Small intestine (tissue), 7 donors: ENCODE measurements at regions not wholly inside any gene's neighbourhood (a gene's known extent, or its start where the extent isn't known, plus 50 kb on each side); places are given as distances from the start of the nearest gene placed in this dataset.

ENCODE experiments used
- DNase-seq, 2 donors: peaks; one replicate each; pipeline versions ENCODE4 v3.0.0 to v3.0.0-alpha.2; 2013
- FAIRE-seq: peaks from 2 replicates; lab custom pipeline; 2012; peaks lifted over from hg19 to GRCh38; lab: Jason Lieb, UNC
- H3K27ac ChIP-seq, 3 donors: one replicate each; pipeline ENCODE4 v1.5.1; 2013; ENCODE audit warnings: low read length in 2 of 3, mild to moderate bottlenecking in 2 of 3, control low read depth in 1 of 3, inconsistent platforms in 1 of 3, low read depth in 1 of 3, moderate library complexity in 1 of 3
- H3K27me3 ChIP-seq, 3 donors: one replicate each; pipeline ENCODE4 v1.6.1; 2013; ENCODE audit warnings: low read length in 3 of 3, inconsistent platforms in 1 of 3; ENCODE audit not compliant: control insufficient read depth in 3 of 3, insufficient read depth in 3 of 3
- H3K36me3 ChIP-seq, 3 donors: one replicate each; pipeline ENCODE4 v1.6.1; 2013; ENCODE audit warnings: low read length in 3 of 3, inconsistent platforms in 1 of 3, low read depth in 1 of 3, mild to moderate bottlenecking in 1 of 3, moderate library complexity in 1 of 3; ENCODE audit not compliant: control insufficient read depth in 3 of 3, insufficient read depth in 2 of 3
- H3K4me1 ChIP-seq, 3 donors: one replicate each; pipeline ENCODE4 v1.6.1; 2013; ENCODE audit warnings: low read length in 2 of 3, inconsistent platforms in 1 of 3, low read depth in 1 of 3, mild to moderate bottlenecking in 1 of 3, moderate library complexity in 1 of 3; ENCODE audit not compliant: control insufficient read depth in 3 of 3, insufficient read depth in 2 of 3
- H3K4me3 ChIP-seq, 3 donors: one replicate each; pipeline ENCODE4 v1.5.1; 2013; ENCODE audit warnings: low read length in 3 of 3, control low read depth in 1 of 3, inconsistent platforms in 1 of 3, low read depth in 1 of 3, mild to moderate bottlenecking in 1 of 3, moderate library complexity in 1 of 3
- H3K9me3 ChIP-seq, 2 donors: one replicate each; pipeline ENCODE4 v1.6.1; 2013; ENCODE audit warnings: low read depth in 1 of 2, low read length in 1 of 2; ENCODE audit not compliant: control insufficient read depth in 2 of 2, insufficient read depth in 1 of 2
- WGBS, 3 donors: extraction: QIAGEN DNeasy Blood & Tissue Kit; methylation state at CpG; one replicate each; pipeline ENCODE4 v1.1.7; 2013; 5-methylcytosine and 5-hydroxymethylcytosine counted together
- donor health status: healthy with polysubstance abuse.
- donor health status: control.
- donor health status: control.
- donor health status: Bipolar disorder and iron deficiency.
- donor health status: healthy.

GRCh38 chr1:221845650-221846371, 103.9 kb upstream of the DUSP10 start:
- H3K9me3 ChIP-seq, result no peaks in the 10 kb centered on the region
- DNase-seq (peak in 1 of 2 donors; percentile 8), FAIRE-seq (no peak)
- WGBS, 3 donors, result 27 to 54% (median 53%) methylated on average over 9 of the region's 9 CpGs
- H3K27ac ChIP-seq, result no peak overlapping the region
- no peaks in the 10 kb centered on the region for H3K27me3 ChIP-seq
- no peak overlapping the region for H3K4me3 ChIP-seq
- H3K36me3 ChIP-seq, result no peaks in the 10 kb centered on the region
- no peaks in the 10 kb centered on the region for H3K4me1 ChIP-seq

GRCh38 chr1:221841983-221842335, 100.1 kb upstream of the DUSP10 start:
- H3K27me3 ChIP-seq, result no peaks in the 10 kb centered on the region
- no peak for DNase-seq
- H3K9me3 ChIP-seq, result no peaks in the 10 kb centered on the region
- no peak overlapping the region for H3K4me3 ChIP-seq
- H3K36me3 ChIP-seq, result no peaks in the 10 kb centered on the region
- no peak for FAIRE-seq
- no peaks in the 10 kb centered on the region for H3K4me1 ChIP-seq
- H3K27ac ChIP-seq, result no peak overlapping the region

GRCh38 chr1:221841251-221841982, 99.5 kb upstream of the DUSP10 start:
- 46 to 63% (median 60%) methylated on average over 4 of the region's 4 CpGs for WGBS, 3 donors
- Histone ChIP-seq H3K36me3 (no peaks in the 10 kb centered on the region), H3K27ac (no peak overlapping the region), H3K27me3 (no peaks in the 10 kb centered on the region), H3K4me1 (no peaks in the 10 kb centered on the region), H3K9me3 (no peaks in the 10 kb centered on the region), H3K4me3 (no peak overlapping the region)
- DNase-seq (no peak), FAIRE-seq (no peak)

GRCh38 chr1:221840511-221841243, 98.8 kb upstream of the DUSP10 start:
- Histone ChIP-seq H3K36me3 (no peaks in the 10 kb centered on the region), H3K4me3 (no peak overlapping the region), H3K27ac (no peak overlapping the region), H3K4me1 (no peaks in the 10 kb centered on the region), H3K9me3 (no peaks in the 10 kb centered on the region), H3K27me3 (no peaks in the 10 kb centered on the region)
- no peak for DNase-seq
- 73 to 81% (median 77%) methylated on average over 5 of the region's 5 CpGs for WGBS, 3 donors
- no peak for FAIRE-seq

GRCh38 chr1:221839782-221840395, 98.0 kb upstream of the DUSP10 start:
- FAIRE-seq (no peak), DNase-seq (peak in 1 of 2 donors; percentile 23)
- 38 to 63% (median 40%) methylated on average over 7 of the region's 7 CpGs for WGBS, 3 donors
- Histone ChIP-seq H3K9me3 (no peaks in the 10 kb centered on the region), H3K27ac (no peak overlapping the region), H3K4me3 (no peak overlapping the region), H3K27me3 (no peaks in the 10 kb centered on the region), H3K4me1 (no peaks in the 10 kb centered on the region), H3K36me3 (no peaks in the 10 kb centered on the region)

- H3K4me1 ChIP-seq, result no peaks in the 10 kb centered on the region
- no peaks in the 10 kb centered on the region for H3K36me3 ChIP-seq
- H3K27ac ChIP-seq, result no peak overlapping the region
- no peak for DNase-seq
- no peaks in the 10 kb centered on the region for H3K9me3 ChIP-seq
- WGBS, 3 donors, result 9 to 65% (median 63%) methylated on average over 1 of the region's 1 CpG
- H3K4me3 ChIP-seq, result no peak overlapping the region
- FAIRE-seq, result no peak
- no peaks in the 10 kb centered on the region for H3K27me3 ChIP-seq
Observed at GRCh38 chr1:221839321-221839720, 97.4 kb upstream of the DUSP10 start.

- 71 to 83% (median 79%) methylated on average over 8 of the region's 8 CpGs for WGBS, 3 donors
- no peaks in the 10 kb centered on the region for H3K9me3 ChIP-seq
- H3K27me3 ChIP-seq, result no peaks in the 10 kb centered on the region
- peak in 1 of 2 donors; percentile 4 for DNase-seq
- H3K36me3 ChIP-seq, result no peaks in the 10 kb centered on the region
- no peaks in the 10 kb centered on the region for H3K4me1 ChIP-seq
- H3K4me3 ChIP-seq, result no peak overlapping the region
- no peak for FAIRE-seq
- no peak overlapping the region for H3K27ac ChIP-seq
Observed at GRCh38 chr1:221837896-221838295, 96.0 kb upstream of the DUSP10 start.
